ENCODE measurements at regions not wholly inside any gene's neighbourhood (a gene's known extent, or its start where the extent isn't known, plus 50 kb on each side); places are given as distances from the start of the nearest gene placed in this dataset.

- H2AFZ ChIP-seq (ENCODE audit: low read depth, low read length) = no peak overlapping the region
- H3K4me3 ChIP-seq (ENCODE audit: low read length) = no peak overlapping the region
- H3K4me2 ChIP-seq (ENCODE audit: low read length) = no peak overlapping the region
- no peaks in the 10 kb centered on the region for H4K20me1 ChIP-seq (ENCODE audit: insufficient read depth)
- no peaks in the 10 kb centered on the region for H3F3A ChIP-seq (ENCODE audit: insufficient read depth, low read length, poor library complexity, severe bottlenecking)
- no peak overlapping the region for H3K9ac ChIP-seq (ENCODE audit: low read length)
- no peaks in the 10 kb centered on the region for H3K79me2 ChIP-seq (replicated peaks; ENCODE audit: insufficient read depth, low read length)
- H3K9me3 ChIP-seq (ENCODE audit: low read length) = no peaks in the 10 kb centered on the region
- no peaks in the 10 kb centered on the region for H3K9me2 ChIP-seq (ENCODE audit: insufficient read depth, low read length)
- H3K27ac ChIP-seq (ENCODE audit: low read length) = no peak overlapping the region
- no peaks in the 10 kb centered on the region for H3K27me3 ChIP-seq (ENCODE audit: insufficient read depth, low read depth, low read length)
- TF ChIP-seq REST (IDR thresholded peaks at IDR 0.05; ENCODE audit: borderline replicate concordance) (no peak), SMC3 (conservative IDR thresholded peaks at IDR 0.05; ENCODE audit: poor library complexity) (no peak), POLR2AphosphoS5 (IDR thresholded peaks at IDR 0.05) (no peak), MXI1 (conservative IDR thresholded peaks at IDR 0.05; ENCODE audit: poor library complexity, severe bottlenecking) (no peak), CTCF (IDR thresholded peaks at IDR 0.05; ENCODE audit: poor library complexity, severe bottlenecking) (no peak), TAF1 (IDR thresholded peaks at IDR 0.05; ENCODE audit: low read depth) (no peak)
- no peaks in the 10 kb centered on the region for H3K36me3 ChIP-seq (ENCODE audit: insufficient read depth, low read length)
Measured at GRCh38 chr7:42381161-42381560, 144.2 kb upstream of the GLI3 start.

GRCh38 chr7:42380401-42380800, 143.4 kb upstream of the GLI3 start:
- no peak for TF ChIP-seq REST (IDR thresholded peaks at IDR 0.05; ENCODE audit: borderline replicate concordance)
- no peak for TF ChIP-seq SMC3 (conservative IDR thresholded peaks at IDR 0.05; ENCODE audit: poor library complexity)
- TF ChIP-seq RAD21 (conservative IDR thresholded peaks at IDR 0.05) = no peak
- TF ChIP-seq POLR2AphosphoS5 (IDR thresholded peaks at IDR 0.05) = no peak
- TF ChIP-seq CTCF (IDR thresholded peaks at IDR 0.05; ENCODE audit: poor library complexity, severe bottlenecking) = no peak
- TF ChIP-seq EP300 (conservative IDR thresholded peaks at IDR 0.05; ENCODE audit: poor library complexity, severe bottlenecking) = no peak

More at GRCh38 chr7:42380401-42380800, 143.4 kb upstream of the GLI3 start:
- no peaks in the 10 kb centered on the region for H3K9me2 ChIP-seq (ENCODE audit: insufficient read depth, low read length)
- no peaks in the 10 kb centered on the region for H3K36me3 ChIP-seq (ENCODE audit: insufficient read depth, low read length)
- H3K79me2 ChIP-seq (replicated peaks; ENCODE audit: insufficient read depth, low read length) = no peaks in the 10 kb centered on the region
- H4K20me1 ChIP-seq (ENCODE audit: insufficient read depth) = no peaks in the 10 kb centered on the region
- no peaks in the 10 kb centered on the region for H3F3A ChIP-seq (ENCODE audit: insufficient read depth, low read length, poor library complexity, severe bottlenecking)
- H3K4me3 ChIP-seq (ENCODE audit: low read length) = no peak overlapping the region
- no peak overlapping the region for H3K4me2 ChIP-seq (ENCODE audit: low read length)
- H2AFZ ChIP-seq (ENCODE audit: low read depth, low read length) = no peak overlapping the region
- no peaks in the 10 kb centered on the region for H3K9me3 ChIP-seq (ENCODE audit: low read length)
- no peak overlapping the region for H3K27ac ChIP-seq (ENCODE audit: low read length)
- H3K9ac ChIP-seq (ENCODE audit: low read length) = no peak overlapping the region
- no peaks in the 10 kb centered on the region for H3K27me3 ChIP-seq (ENCODE audit: insufficient read depth, low read depth, low read length)

Measured in neural cell (in vitro differentiated cells).